OCI-LY1 (cell line): ENCODE measurements at regions not wholly inside any gene's neighbourhood (a gene's known extent, or its start where the extent isn't known, plus 50 kb on each side); places are given as distances from the start of the nearest gene placed in this dataset.

Experiments used
- H2AFZ ChIP-seq: fragments of 200-600 bp; sonication (generic), shearing (Covaris generic); 2 replicates; pipeline ENCODE4 v1.6.0; 2014; ENCODE audit warnings: antibody characterized with exemption, mild to moderate bottlenecking, low read length
- H3F3A ChIP-seq: fragments of 200-600 bp; sonication (generic), shearing (Covaris generic); 2 replicates; pipeline ENCODE4 v1.6.0; 2014; ENCODE audit warnings: mild to moderate bottlenecking, antibody characterized with exemption, low read length, moderate library complexity; ENCODE audit not compliant: insufficient read depth
- H3K27ac ChIP-seq: fragments of 200-600 bp; sonication (generic); 2 replicates; pipeline ENCODE4 v1.5.1; 2014; ENCODE audit warnings: low read length, mixed run types, mild to moderate bottlenecking, low read depth; ENCODE audit not compliant: poor library complexity, severe bottlenecking
- H3K27me3 ChIP-seq: fragments of 200-600 bp; sonication (generic); 2 replicates; pipeline ENCODE4 v1.6.0; 2014; ENCODE audit warnings: antibody characterized with exemption, mild to moderate bottlenecking, low read length, moderate library complexity; ENCODE audit not compliant: insufficient read depth
- H3K36me3 ChIP-seq: fragments of 200-600 bp; sonication (generic); 2 replicates; pipeline ENCODE4 v1.6.1; 2014; ENCODE audit warnings: mild to moderate bottlenecking, antibody characterized with exemption, low read length, moderate library complexity, mixed read lengths; ENCODE audit not compliant: insufficient read depth
- H3K4me1 ChIP-seq: fragments of 200-600 bp; sonication (generic); 2 replicates; pipeline ENCODE4 v1.5.1; 2014; ENCODE audit warnings: mild to moderate bottlenecking, low read length, moderate library complexity; ENCODE audit not compliant: insufficient read depth, severe bottlenecking
- H3K4me2 ChIP-seq: fragments of 200-600 bp; sonication (generic), shearing (Covaris generic); 2 replicates; pipeline ENCODE4 v1.6.1; 2014; ENCODE audit warnings: low read length
- H3K4me3 ChIP-seq: fragments of 200-600 bp; sonication (generic); 2 replicates; pipeline ENCODE4 v1.5.1; 2014; ENCODE audit warnings: low read length, low read depth, mild to moderate bottlenecking, mixed read lengths; ENCODE audit not compliant: poor library complexity, severe bottlenecking
- H3K79me2 ChIP-seq: fragments of 200-600 bp; shearing (Covaris generic); 2 replicates; pipeline ENCODE4 v1.6.1; 2016; ENCODE audit warnings: mixed run types, low read length, mixed read lengths; ENCODE audit not compliant: insufficient read depth
- H3K9ac ChIP-seq: fragments of 200-600 bp; sonication (generic), shearing (Covaris generic); 2 replicates; pipeline ENCODE4 v1.6.1; 2014; ENCODE audit warnings: mild to moderate bottlenecking, low read length, mixed read lengths
- H3K9me2 ChIP-seq: fragments of 200-600 bp; sonication (generic), shearing (Covaris generic); 2 replicates; pipeline ENCODE4 v1.6.1; 2014; ENCODE audit warnings: low read depth, mild to moderate bottlenecking, low read length, mixed read lengths
- H3K9me3 ChIP-seq: fragments of 200-600 bp; shearing (Covaris generic); 2 replicates; pipeline ENCODE4 v1.6.1; 2014; ENCODE audit warnings: low read length, mixed read lengths
- H4K20me1 ChIP-seq: fragments of 200-600 bp; sonication (generic), shearing (Covaris generic); 2 replicates; pipeline ENCODE4 v1.6.0; 2016; ENCODE audit warnings: mild to moderate bottlenecking, low read length; ENCODE audit not compliant: insufficient read depth
- EZH2 ChIP-seq: fragments of 200-600 bp; sonication (generic), shearing (Covaris generic); IDR thresholded peaks from 2 replicates; pipeline ENCODE4 v1.8.0; 2017; ENCODE audit warnings: borderline replicate concordance, mixed run types, mild to moderate bottlenecking, antibody characterized with exemption, low read length, moderate library complexity, mixed read lengths
- TF ChIP-seq, protein P1 (sequence below): fragments of 200-600 bp; sonication (generic), shearing (Covaris generic); IDR thresholded peaks from 2 replicates; pipeline ENCODE4 v1.5.1; 2017; ENCODE audit warnings: mild to moderate bottlenecking, antibody characterized with exemption, low read length, moderate library complexity, mixed read lengths

DNA sequence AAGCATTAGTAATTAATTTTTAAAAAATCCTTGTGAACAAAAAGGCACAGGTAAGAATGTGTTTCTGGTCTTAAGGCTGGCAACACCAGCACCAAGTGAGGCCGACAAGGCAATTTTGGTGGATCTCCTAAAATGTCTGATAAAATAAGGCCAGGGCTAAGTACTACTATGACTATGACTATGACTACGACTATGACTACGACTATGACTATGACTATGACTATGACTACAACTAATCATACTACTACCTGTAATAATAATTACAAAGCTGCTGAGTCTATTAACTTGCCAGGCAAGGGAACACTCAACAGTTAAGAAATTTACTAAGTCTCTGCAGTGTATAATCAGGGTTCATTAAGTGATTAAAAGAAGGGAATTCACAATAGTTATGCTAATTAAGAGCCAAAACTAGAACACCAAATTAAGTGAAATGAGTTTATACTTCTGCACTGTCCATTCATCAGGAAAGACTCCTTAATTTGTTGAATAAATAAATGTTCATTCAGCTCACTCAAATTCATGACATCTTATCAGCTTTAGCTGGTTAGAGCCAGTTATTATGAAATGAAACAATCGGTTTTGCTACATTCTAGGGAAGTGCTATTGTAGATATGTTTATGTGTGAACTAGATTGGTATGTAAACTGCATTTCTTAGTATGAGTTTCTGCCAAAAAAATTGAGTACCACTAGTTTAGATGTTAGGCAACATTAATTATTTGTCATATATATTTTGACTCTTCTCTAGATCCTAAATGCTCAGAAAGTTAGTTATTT, 1626.2 kb upstream of the PCDH20 start:
- Histone ChIP-seq H3K4me1 (peaks cover 9% of the 10 kb centered on the region), H3K4me3 (no peak overlapping the region), H3K79me2 (no peaks in the 10 kb centered on the region), H3K27me3 (no peaks in the 10 kb centered on the region), H3K4me2 (no peak overlapping the region), H3F3A (no peaks in the 10 kb centered on the region), H4K20me1 (no peaks in the 10 kb centered on the region), H3K9ac (no peak overlapping the region), H3K36me3 (no peaks in the 10 kb centered on the region), H3K9me3 (no peaks in the 10 kb centered on the region), H2AFZ (no peak overlapping the region), H3K9me2 (no peaks in the 10 kb centered on the region), H3K27ac (no peak overlapping the region)
- TF ChIP-seq, protein P1, sequence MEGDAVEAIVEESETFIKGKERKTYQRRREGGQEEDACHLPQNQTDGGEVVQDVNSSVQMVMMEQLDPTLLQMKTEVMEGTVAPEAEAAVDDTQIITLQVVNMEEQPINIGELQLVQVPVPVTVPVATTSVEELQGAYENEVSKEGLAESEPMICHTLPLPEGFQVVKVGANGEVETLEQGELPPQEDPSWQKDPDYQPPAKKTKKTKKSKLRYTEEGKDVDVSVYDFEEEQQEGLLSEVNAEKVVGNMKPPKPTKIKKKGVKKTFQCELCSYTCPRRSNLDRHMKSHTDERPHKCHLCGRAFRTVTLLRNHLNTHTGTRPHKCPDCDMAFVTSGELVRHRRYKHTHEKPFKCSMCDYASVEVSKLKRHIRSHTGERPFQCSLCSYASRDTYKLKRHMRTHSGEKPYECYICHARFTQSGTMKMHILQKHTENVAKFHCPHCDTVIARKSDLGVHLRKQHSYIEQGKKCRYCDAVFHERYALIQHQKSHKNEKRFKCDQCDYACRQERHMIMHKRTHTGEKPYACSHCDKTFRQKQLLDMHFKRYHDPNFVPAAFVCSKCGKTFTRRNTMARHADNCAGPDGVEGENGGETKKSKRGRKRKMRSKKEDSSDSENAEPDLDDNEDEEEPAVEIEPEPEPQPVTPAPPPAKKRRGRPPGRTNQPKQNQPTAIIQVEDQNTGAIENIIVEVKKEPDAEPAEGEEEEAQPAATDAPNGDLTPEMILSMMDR = no peak
- no peak for TF ChIP-seq EZH2

DNA sequence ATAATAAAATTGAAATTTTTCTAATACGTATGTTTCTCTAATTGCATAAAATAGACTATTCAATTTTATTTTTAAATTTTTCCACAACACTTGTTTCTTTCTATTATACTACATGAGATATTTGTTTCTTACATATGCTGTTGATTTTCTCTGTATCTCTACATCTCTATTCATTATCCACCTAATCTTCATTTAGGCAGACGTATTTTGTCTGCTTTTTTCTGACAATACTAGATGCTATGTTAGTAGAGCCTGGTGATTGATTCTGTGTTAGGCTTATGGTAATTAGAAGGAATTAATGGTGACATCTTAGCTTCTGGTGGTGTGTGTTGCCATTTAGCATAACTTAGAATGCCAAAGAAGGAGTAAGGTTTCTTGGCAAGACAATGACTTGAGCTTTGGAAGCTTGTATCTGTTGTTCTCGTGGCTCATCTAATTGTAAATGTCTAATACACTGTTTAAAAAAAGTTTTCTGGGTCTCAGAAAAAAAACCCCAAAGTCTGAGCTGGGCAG, 1610.7 kb upstream of the PCDH20 start:
- TF ChIP-seq EZH2 = no peak
- TF ChIP-seq, protein P1 = no peak
- Histone ChIP-seq H3K4me2 (no peak overlapping the region), H3F3A (no peaks in the 10 kb centered on the region), H3K79me2 (no peaks in the 10 kb centered on the region), H3K9me3 (no peaks in the 10 kb centered on the region), H3K27ac (no peak overlapping the region), H3K36me3 (no peaks in the 10 kb centered on the region), H3K27me3 (no peaks in the 10 kb centered on the region), H3K4me1 (no peaks in the 10 kb centered on the region), H2AFZ (no peak overlapping the region), H3K9ac (no peak overlapping the region), H4K20me1 (no peaks in the 10 kb centered on the region), H3K4me3 (no peak overlapping the region), H3K9me2 (no peaks in the 10 kb centered on the region; the same call in 1 of the 2 replicates)

GRCh38 chr13:63025741-63026140, 1610.1 kb upstream of the PCDH20 start:
- H3K27ac ChIP-seq = no peak overlapping the region
- H3K4me2 ChIP-seq = no peak overlapping the region
- no peaks in the 10 kb centered on the region for H3K36me3 ChIP-seq
- no peak overlapping the region for H3K9ac ChIP-seq
- no peaks in the 10 kb centered on the region for H4K20me1 ChIP-seq
- no peak overlapping the region for H3K4me3 ChIP-seq
- H3K27me3 ChIP-seq = no peaks in the 10 kb centered on the region
- no peaks in the 10 kb centered on the region; the same call in 1 of the 2 replicates for H3K9me2 ChIP-seq
- no peaks in the 10 kb centered on the region for H3K79me2 ChIP-seq
- H3K4me1 ChIP-seq = no peaks in the 10 kb centered on the region
- TF ChIP-seq, protein P1 = no peak
- TF ChIP-seq EZH2 = no peak
- no peaks in the 10 kb centered on the region for H3F3A ChIP-seq
- H3K9me3 ChIP-seq = no peaks in the 10 kb centered on the region
- H2AFZ ChIP-seq = no peak overlapping the region
